AG09309 (cell line): ENCODE measurements at regions not wholly inside any gene's neighbourhood (a gene's known extent, or its start where the extent isn't known, plus 50 kb on each side); places are given as distances from the start of the nearest gene placed in this dataset.

Experiments
- DNase-seq: peaks from one replicate; pipeline ENCODE4 v3.0.0-alpha.2; 2010; ENCODE audit warnings: low read depth
- H3K4me3 ChIP-seq: 2 replicates; pipeline ENCODE4 v1.5.1; 2011; ENCODE audit warnings: mild to moderate bottlenecking, low read depth, low read length, moderate library complexity; ENCODE audit not compliant: control insufficient read depth
- CTCF ChIP-seq: IDR thresholded peaks from 2 replicates; pipeline ENCODE4 v1.5.1; 2011; ENCODE audit warnings: mild to moderate bottlenecking, low read depth, low read length, inconsistent platforms; ENCODE audit not compliant: insufficient read depth, control insufficient read depth; ENCODE audit errors: missing control alignments

GRCh38 chr18:44286049-44286448 lies 394.6 kb upstream of the SETBP1 start:
- DNase-seq = no peak

GRCh38 chr18:44290366-44290977 lies 390.2 kb upstream of the SETBP1 start:
- no peak for DNase-seq
- H3K4me3 ChIP-seq = no peak overlapping the region
- no peak for TF ChIP-seq CTCF

More at GRCh38 chr18:44286049-44286448, 394.6 kb upstream of the SETBP1 start:
- H3K4me3 ChIP-seq = no peak overlapping the region
- TF ChIP-seq CTCF = no peak

DNA sequence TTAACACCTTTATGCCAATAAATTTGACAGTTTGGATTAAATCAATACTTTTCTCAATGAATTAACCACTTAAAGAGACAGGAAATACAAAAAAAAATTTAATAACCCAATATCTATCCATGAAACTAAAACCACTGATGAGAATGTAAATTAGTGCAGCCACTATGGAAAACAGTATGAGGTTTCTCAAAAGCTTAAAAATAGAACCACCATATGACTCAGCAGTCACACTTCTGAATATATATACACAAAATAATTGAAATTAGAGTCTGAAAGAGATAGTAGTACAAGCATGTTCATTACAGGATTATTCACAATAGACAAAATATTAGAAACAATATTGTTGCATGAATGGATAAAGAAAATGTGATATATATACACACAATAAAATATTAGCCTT lies 382.1 kb upstream of the SETBP1 start:
- DNase-seq = no peak
- TF ChIP-seq CTCF = no peak
- H3K4me3 ChIP-seq = no peak overlapping the region

GRCh38 chr18:44309185-44309584 lies 371.5 kb upstream of the SETBP1 start:
- no peak overlapping the region for H3K4me3 ChIP-seq
- no peak for TF ChIP-seq CTCF
- peak; percentile 21 for DNase-seq

DNA sequence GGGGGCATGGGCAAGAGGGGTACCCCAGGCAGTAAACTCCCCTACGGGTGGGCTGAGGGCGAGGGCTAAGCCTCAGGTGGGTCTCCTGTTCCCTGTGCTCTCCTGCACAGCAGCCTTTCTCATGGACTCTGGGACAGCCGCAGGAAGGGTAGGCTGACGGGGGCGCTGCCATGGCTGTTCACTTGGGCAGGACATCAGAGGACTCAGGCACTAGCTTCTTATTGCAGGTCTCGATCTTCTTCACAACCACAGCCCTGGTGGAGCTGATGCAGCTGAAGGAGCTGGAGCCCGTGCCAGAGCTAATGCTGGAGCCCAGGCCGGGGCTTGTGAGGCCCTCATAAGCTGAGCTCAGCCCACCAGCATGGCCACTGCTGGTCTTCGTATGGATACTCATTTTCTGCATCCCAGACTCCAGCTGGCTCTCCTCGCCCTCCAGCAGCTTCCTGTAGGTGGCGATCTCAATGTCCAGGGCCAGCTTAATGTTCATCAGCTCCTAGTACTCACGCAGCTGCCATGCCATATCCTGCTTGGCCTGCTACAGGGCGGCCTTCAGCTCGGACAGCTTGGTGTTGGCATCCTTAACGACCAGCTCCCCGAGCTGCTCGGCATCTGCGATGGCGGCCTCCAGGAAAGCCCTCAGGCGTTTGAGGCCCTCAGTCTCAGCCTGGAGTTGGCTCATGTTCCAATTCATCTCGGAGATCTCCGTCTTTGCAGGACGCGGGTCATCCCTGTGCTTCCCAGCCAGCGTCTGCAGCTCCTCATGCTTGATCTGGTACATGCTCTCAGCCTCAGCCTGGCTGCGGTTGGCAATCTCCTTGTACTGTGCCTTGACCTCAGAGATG lies 359.8 kb upstream of the SETBP1 start:
- no peak overlapping the region for H3K4me3 ChIP-seq
- TF ChIP-seq CTCF = no peak
- DNase-seq = no peak

DNA sequence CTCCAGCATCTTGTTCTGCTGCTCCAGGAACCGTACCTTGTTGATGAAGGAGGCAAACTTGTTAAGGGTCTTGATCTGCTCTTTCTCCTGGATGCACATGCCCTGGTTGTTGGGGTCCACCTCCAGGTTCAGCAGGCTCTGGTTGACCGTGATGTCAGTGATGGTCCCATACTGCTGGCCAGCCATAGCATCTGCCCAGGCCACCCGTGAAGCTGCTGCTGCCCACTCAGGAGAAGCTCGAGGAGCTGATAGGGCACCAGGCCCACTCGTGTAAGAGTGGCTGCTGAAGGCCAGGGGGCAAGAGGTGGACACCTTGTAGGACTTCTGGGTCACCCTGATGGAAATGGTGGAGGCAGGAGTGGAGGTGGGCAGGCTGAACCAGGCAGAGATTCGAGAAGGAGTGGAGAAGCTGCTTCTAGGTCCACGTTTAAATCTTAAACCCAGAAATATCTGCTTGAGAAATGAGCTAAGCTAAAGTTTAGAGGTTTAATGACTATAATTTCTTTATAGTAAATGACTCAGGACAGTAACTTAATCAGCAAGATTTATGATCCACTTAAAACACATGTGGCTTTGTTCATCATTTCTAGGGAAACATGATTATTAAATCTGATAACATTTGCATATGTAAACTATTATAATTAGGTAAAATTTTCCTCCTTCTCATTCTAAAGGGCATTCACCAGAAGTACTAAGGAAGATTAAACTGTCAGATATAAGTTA lies 358.7 kb upstream of the SETBP1 start:
- no peak overlapping the region for H3K4me3 ChIP-seq
- TF ChIP-seq CTCF = no peak
- DNase-seq = no peak
